ENCODE measurements at regions not wholly inside any gene's neighbourhood (a gene's known extent, or its start where the extent isn't known, plus 50 kb on each side); places are given as distances from the start of the nearest gene placed in this dataset.

- DNase-seq = no peak
- ATAC-seq = no peak
- intact Hi-C loops (cut with micrococcal nuclease) = no loop called here
Observed at GRCh38 chr6:22845467-22845866, 276.1 kb downstream of the HDGFL1 start.

DNA sequence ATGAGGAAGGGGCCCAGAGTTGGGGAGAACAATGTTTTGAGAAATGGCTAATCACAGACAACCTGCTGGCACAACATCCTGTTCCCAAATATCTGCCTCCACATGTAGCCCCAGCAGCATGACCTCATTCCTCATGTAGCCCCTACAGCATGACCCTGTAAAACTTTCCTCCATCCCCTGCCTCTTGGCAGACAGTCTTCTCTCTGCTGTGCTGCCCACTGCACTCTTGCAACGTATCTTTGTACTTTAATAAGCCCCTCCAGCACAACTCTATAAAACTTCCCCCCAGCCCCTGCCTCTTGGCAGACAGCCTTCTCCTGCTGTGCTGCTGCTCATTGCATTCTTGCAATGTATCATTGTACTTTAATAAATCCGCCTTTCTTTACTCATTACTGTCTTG is 278.8 kb downstream of the HDGFL1 start:
- DNase-seq (no peak), ATAC-seq (no peak)
- intact Hi-C loops (cut with micrococcal nuclease) = no loop called here

DNA sequence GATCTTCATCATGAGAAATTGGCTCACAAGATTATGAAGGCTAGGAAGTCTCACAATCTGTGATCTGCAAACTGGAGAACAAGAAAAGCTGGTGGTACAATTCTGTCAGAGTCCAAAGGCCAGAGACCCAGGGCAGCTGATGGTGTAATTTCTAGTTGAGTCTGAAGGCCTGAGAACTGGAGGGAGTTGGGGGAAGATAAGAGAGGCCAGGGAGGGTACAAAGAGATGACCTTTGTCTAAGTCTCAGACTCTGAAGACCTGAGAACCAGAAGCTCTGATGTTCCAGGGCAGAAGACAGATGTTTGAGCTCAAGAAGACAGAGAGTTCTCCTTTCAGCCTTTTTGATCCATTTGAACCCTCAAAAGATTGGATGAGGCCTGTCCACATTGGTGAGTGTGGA is 280.6 kb downstream of the HDGFL1 start:
- no peak for ATAC-seq
- intact Hi-C loops (cut with micrococcal nuclease) = no loop called here

GRCh38 chr6:22852101-22852500 is 282.7 kb downstream of the HDGFL1 start:
- DNase-seq (no peak), ATAC-seq (no peak)
- intact Hi-C loops (cut with micrococcal nuclease) = no loop called here

More for the DNA sequence above, 280.6 kb downstream of the HDGFL1 start:
- DNase-seq = no peak

- DNase-seq = no peak
- intact Hi-C loops (cut with micrococcal nuclease) = no loop called here
- ATAC-seq = peak; percentile 77
Observed at GRCh38 chr6:22873513-22874136, 304.3 kb downstream of the HDGFL1 start.

DNA sequence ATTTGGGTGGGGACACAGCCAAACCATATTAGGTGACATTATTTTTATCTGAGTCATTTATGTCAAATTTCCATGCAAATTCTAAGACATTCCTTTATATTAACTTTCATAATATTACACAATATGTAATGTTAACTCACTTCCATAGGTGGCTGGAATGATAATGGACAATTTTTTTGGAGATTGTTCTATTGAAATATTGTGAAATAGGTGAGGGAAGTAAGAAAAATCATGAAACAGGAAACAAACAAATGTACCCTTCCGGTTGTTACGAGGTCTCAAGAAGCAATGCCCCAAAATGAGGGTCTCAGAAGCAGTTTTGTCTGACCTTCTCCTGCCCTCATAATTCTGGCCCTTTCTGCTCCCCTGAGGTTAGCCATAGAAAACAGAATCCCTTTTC is 306.5 kb downstream of the HDGFL1 start:
- intact Hi-C loops (cut with micrococcal nuclease) = no loop called here
- DNase-seq (no peak), ATAC-seq (no peak)

DNA sequence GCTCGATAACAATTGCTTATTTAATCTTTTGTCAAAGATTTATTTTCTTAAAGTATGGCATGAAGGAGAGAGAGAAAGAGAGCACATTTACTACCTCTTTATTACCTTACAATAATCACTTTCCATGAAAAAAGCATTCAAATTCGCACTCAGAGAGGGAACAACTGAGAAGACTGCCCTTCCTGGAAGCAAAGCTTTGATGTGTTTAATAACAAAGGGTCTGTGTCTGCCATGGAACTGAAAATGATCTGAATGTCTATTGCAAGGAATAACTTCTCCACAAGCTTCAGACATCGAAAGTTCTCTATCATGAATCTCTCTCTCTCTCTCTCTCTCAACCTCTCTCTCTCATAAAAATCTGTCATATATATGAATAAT is 308.9 kb downstream of the HDGFL1 start:
- no peak for DNase-seq
- intact Hi-C loops (cut with micrococcal nuclease) = no loop called here
- ATAC-seq = no peak

- DNase-seq (no peak), ATAC-seq (no peak)
- intact Hi-C loops (cut with micrococcal nuclease) = no loop called here
Observed at GRCh38 chr6:22878706-22879105, 309.3 kb downstream of the HDGFL1 start.

DNA sequence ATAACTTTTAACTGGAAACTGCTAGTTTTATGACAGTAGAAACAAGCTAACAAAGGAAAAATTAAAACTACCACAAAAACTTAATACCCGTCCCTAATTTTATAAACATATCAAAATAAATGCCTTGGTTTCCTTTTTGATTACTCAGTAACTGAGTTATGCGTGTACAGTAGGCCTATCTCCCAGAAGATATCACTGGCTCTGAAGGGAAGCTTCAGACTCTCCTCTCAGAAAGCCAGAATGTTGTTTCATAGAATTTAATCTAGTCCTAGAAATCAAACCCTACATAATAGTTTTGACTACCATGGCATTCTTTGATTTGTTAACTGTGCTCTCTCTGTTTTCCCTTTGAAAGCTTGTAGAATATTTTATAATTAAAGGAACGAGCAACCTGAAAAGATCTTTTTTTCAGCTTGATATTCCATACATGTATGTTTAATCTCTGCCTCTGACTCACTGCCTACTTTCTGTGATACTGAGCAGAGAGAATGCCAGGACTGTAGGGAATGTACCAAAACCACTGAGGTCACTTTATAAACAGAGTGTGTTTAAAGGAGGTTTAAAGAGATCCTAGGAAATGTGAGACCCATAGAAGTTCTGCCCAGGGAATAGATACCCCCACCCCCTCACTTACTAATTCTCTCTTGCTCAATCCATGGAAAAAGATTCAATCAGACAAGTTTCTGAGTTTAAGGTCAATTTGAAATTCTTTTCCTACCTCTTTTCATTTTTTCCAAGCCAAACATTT is 311.5 kb downstream of the HDGFL1 start:
- ATAC-seq (peak; percentile 84), DNase-seq (no peak)
- intact Hi-C loops (cut with micrococcal nuclease) = no loop called here

DNA sequence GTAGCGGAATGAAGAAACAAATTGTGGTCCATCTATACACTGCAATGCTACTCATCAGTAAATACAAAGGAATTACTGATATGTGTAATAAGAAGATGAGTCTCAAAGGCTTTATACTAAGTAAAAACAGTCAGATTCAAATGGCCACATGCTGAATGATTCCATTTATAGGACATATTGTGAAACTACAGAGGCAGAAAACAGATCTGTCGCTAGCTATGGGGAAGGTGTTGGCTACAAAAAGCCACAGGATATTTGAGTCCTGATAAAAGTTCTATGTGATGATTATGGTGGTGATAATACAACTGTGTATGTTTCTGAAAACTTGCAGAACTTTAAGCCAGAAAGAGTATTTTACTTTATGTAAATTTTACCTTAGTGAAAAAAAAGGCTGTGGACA is 313.2 kb downstream of the HDGFL1 start:
- ATAC-seq (no peak), DNase-seq (no peak)
- intact Hi-C loops (cut with micrococcal nuclease) = no loop called here

DNA sequence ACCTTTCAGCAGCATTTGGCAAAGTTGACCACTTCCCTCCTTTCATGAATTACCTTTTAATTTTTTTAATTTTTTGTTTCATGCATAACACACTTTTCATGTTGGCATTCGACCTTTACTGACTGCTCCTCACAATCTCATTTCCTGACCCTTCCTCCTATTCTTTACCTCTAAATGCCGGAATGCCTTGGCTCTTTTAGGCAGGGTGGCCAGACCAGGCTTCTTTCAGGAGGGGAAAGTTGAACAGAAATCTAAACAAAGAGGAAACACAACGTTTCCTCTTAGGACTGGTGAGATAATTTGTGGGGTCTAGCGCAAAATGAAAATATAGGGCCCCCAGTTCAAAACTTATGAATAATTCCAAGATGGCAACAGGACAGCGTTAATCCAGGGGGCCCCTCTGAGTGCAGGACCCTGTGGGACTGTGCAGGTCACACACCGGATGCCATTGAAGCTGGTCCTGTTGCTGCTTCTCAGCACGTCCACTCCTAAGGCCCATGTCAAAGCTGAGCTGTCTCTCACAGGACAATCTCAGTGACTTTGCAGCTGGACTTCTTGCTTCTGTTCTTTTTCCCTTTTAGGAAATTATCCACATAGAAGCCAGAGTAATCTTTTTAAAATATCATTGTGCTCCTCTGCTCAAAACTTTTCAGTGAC is 313.8 kb downstream of the HDGFL1 start:
- ATAC-seq (no peak), DNase-seq (no peak)
- intact Hi-C loops (cut with micrococcal nuclease) = no loop called here

GRCh38 chr6:22884456-22884855 is 315.1 kb downstream of the HDGFL1 start:
- intact Hi-C loops (cut with micrococcal nuclease) = no loop called here
- ATAC-seq (no peak), DNase-seq (no peak)

DNA sequence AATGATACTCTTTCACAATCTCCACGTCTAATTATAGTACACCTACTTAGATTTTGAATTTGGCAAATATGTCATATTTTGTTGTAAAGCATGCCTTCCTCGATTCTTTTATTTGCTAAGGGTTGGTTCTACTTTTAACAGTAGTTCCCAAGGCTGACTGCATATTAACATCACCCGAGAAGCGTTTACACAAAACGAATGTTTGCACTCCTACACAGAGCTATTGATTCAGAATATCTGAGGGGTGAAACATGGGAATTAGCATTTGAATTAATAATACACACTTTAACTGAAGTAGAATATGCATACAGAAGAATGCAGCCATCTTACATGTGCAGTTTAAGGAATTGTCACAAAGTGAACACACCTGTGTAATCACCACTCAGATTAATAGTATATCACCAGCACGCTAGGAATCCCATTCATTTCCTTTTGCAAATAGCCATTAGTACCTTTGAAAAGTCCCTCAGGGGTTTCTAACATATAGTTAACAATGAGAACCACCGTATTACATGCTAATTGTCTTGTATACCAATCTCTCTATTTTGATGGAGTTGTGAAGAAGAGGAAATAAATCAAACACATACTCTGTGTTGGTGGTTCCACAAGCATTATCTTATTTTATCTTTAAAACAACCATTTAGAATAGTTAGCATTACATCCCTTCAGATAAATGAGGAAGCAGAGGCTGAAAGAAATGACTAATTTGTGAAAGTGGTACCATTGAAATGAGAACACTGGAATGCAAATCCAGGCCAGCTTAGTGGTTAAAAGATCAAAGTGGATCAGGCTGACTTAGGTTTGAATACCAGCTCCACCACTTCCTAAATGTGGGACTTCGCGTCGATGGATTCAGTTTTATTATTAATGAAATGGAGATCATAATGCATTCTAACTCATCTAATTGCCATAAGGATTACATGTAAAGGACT is 317.6 kb downstream of the HDGFL1 start:
- no peak for DNase-seq
- no peak for ATAC-seq
- intact Hi-C loops (cut with micrococcal nuclease) = no loop called here

- intact Hi-C loops (cut with micrococcal nuclease) = no loop called here
- ATAC-seq = peak; percentile 29
- DNase-seq = no peak
Observed at GRCh38 chr6:22888163-22888752, 318.9 kb downstream of the HDGFL1 start.

DNA sequence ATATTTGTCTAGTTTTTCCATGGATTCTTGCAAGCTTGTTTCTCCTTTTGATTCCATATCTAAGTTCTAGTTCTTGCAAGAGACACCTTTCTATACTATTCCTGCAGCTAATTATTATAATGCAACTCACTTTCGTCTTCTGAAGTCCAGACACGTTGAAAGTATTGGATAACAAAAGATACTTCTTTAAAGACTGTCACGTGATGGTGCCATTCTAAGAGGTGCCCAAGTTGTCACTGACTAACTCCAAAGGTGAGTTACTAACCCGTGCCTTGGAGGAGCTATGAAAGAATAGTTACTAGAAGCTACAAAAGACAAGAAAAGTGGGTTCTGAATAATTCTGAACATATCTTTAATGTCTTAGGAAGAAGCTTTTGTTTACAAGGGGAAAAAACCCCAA is 322.6 kb downstream of the HDGFL1 start:
- ATAC-seq (no peak), DNase-seq (no peak)
- intact Hi-C loops (cut with micrococcal nuclease) = no loop called here

GRCh38 chr6:22892452-22892851 is 323.1 kb downstream of the HDGFL1 start:
- intact Hi-C loops (cut with micrococcal nuclease) = no loop called here
- ATAC-seq (peak; percentile 72), DNase-seq (no peak)

- intact Hi-C loops (cut with micrococcal nuclease) = no loop called here
- ATAC-seq = no peak
Observed at GRCh38 chr6:22896696-22897095, 327.3 kb downstream of the HDGFL1 start.

GRCh38 chr6:22899426-22899825 is 330.1 kb downstream of the HDGFL1 start:
- DNase-seq (no peak), ATAC-seq (no peak)
- intact Hi-C loops (cut with micrococcal nuclease) = no loop called here

More at GRCh38 chr6:22896696-22897095, 327.3 kb downstream of the HDGFL1 start:
- no peak for DNase-seq

GRCh38 chr6:22903826-22904225 is 334.5 kb downstream of the HDGFL1 start:
- ATAC-seq = no peak
- no peak for DNase-seq
- intact Hi-C loops (cut with micrococcal nuclease) = no loop called here

Measured in left ventricle myocardium superior (tissue), 1 donor.